DND-41 (cell line): ENCODE measurements at regions not wholly inside any gene's neighbourhood (a gene's known extent, or its start where the extent isn't known, plus 50 kb on each side); places are given as distances from the start of the nearest gene placed in this dataset.

ENCODE experiments used
- ATAC-seq: fragments of 200-7000 bp; cut with Tn5 transposase; 3 replicates; pipeline ENCODE4 v1.9.1; 2021; ENCODE audit warnings: low read depth; ENCODE audit not compliant: insufficient read depth
- DNase-seq: peaks from one replicate; pipeline ENCODE4 v3.0.0-alpha.2; 2020
- H2AFZ ChIP-seq: 2 replicates; pipeline ENCODE4 v1.6.0; 2012; ENCODE audit warnings: low read depth, low read length
- H3K27ac ChIP-seq: 2 replicates; pipeline ENCODE4 v1.5.1; 2012; ENCODE audit warnings: low read length, inconsistent platforms
- H3K27me3 ChIP-seq: fragments of 200-600 bp; sonication (generic); 2 replicates; pipeline ENCODE4 v1.6.0; 2012; ENCODE audit warnings: low read length, mild to moderate bottlenecking, inconsistent platforms; ENCODE audit not compliant: insufficient read depth, poor library complexity
- H3K36me3 ChIP-seq: 2 replicates; pipeline ENCODE4 v1.5.1; 2012; ENCODE audit warnings: low read length, inconsistent platforms; ENCODE audit not compliant: insufficient read depth
- H3K4me1 ChIP-seq: 2 replicates; pipeline ENCODE4 v1.5.1; 2012; ENCODE audit warnings: mild to moderate bottlenecking, low read length; ENCODE audit not compliant: insufficient read depth
- H3K4me2 ChIP-seq: 2 replicates; pipeline ENCODE4 v1.6.0; 2012; ENCODE audit warnings: mild to moderate bottlenecking, moderate library complexity, low read length, inconsistent platforms; ENCODE audit not compliant: insufficient read depth
- H3K4me3 ChIP-seq, 2 experiments: fragments of 200-600 bp in 1 of 2; shearing (Covaris generic) in 1 of 2; 2 replicates each; pipeline ENCODE4 v1.5.1; 2012 to 2016; ENCODE audit warnings: inconsistent platforms in 2 of 2, low read length in 2 of 2, mild to moderate bottlenecking in 2 of 2, low read depth in 1 of 2, moderate library complexity in 1 of 2
- H3K79me2 ChIP-seq: 2 replicates; pipeline ENCODE4 v1.6.0; 2012; ENCODE audit warnings: low read length, inconsistent platforms; ENCODE audit not compliant: insufficient read depth
- H3K9ac ChIP-seq: 2 replicates; pipeline ENCODE4 v1.6.0; 2012; ENCODE audit warnings: low read depth, mild to moderate bottlenecking, inconsistent platforms, low read length, moderate library complexity
- H3K9me3 ChIP-seq: 2 replicates; pipeline ENCODE4 v1.5.1; 2012; ENCODE audit warnings: low read length, moderate library complexity, mild to moderate bottlenecking, inconsistent platforms; ENCODE audit not compliant: insufficient read depth, severe bottlenecking
- H4K20me1 ChIP-seq: 2 replicates; pipeline ENCODE4 v1.6.0; 2012; ENCODE audit warnings: low read length; ENCODE audit not compliant: insufficient read depth
- CTCF ChIP-seq: IDR thresholded peaks from 2 replicates; pipeline ENCODE4 v1.5.1; 2012; ENCODE audit warnings: borderline replicate concordance, low read length, moderate library complexity, mild to moderate bottlenecking; ENCODE audit not compliant: poor library complexity, severe bottlenecking; ENCODE audit errors: extremely low read depth
- EZH2 ChIP-seq: IDR thresholded peaks from 3 replicates; pipeline ENCODE4 v1.6.1; 2012; ENCODE audit warnings: borderline replicate concordance, low read depth, mild to moderate bottlenecking, moderate library complexity, low read length, inconsistent platforms; ENCODE audit not compliant: severe bottlenecking

GRCh38 chr22:47674600-47674999 lies 912.1 kb downstream of the TBC1D22A start:
- no peaks in the 10 kb centered on the region for H3K9me3 ChIP-seq
- no peaks in the 10 kb centered on the region for H3K27me3 ChIP-seq
- no peak for DNase-seq
- no peaks in the 10 kb centered on the region for H3K4me1 ChIP-seq
- no peaks in the 10 kb centered on the region for H3K79me2 ChIP-seq
- H3K27ac ChIP-seq = no peak overlapping the region
- H4K20me1 ChIP-seq = no peaks in the 10 kb centered on the region
- H3K4me3 ChIP-seq = no peak overlapping the region
- H3K4me2 ChIP-seq = no peak overlapping the region
- H3K9ac ChIP-seq = no peak overlapping the region
- H3K36me3 ChIP-seq = no peaks in the 10 kb centered on the region
- ATAC-seq = no peak
- H2AFZ ChIP-seq = no peak overlapping the region
- TF ChIP-seq CTCF (no peak), EZH2 (no peak)

- ATAC-seq (no peak), DNase-seq (no peak)
- Histone ChIP-seq H3K27ac (no peak overlapping the region), H3K36me3 (no peaks in the 10 kb centered on the region), H3K4me2 (no peak overlapping the region), H3K9ac (no peak overlapping the region), H4K20me1 (no peaks in the 10 kb centered on the region), H3K27me3 (no peaks in the 10 kb centered on the region), H2AFZ (no peak overlapping the region), H3K9me3 (no peaks in the 10 kb centered on the region), H3K4me3 (no peak overlapping the region), H3K79me2 (no peaks in the 10 kb centered on the region), H3K4me1 (no peaks in the 10 kb centered on the region)
- no peak for TF ChIP-seq CTCF
- no peak for TF ChIP-seq EZH2
These were observed 911.1 kb downstream of the TBC1D22A start for GRCh38 chr22:47673557-47673956.

GRCh38 chr22:47672526-47672925 lies 910.1 kb downstream of the TBC1D22A start:
- no peak overlapping the region for H3K9ac ChIP-seq
- no peak for ATAC-seq
- no peak for DNase-seq
- no peak overlapping the region for H3K4me3 ChIP-seq
- H3K4me1 ChIP-seq = no peaks in the 10 kb centered on the region
- H3K9me3 ChIP-seq = no peaks in the 10 kb centered on the region
- H3K36me3 ChIP-seq = no peaks in the 10 kb centered on the region
- no peaks in the 10 kb centered on the region for H4K20me1 ChIP-seq
- no peak for TF ChIP-seq CTCF
- TF ChIP-seq EZH2 = no peak
- H3K27ac ChIP-seq = no peak overlapping the region
- H3K4me2 ChIP-seq = no peak overlapping the region
- no peaks in the 10 kb centered on the region for H3K27me3 ChIP-seq
- H2AFZ ChIP-seq = no peak overlapping the region
- H3K79me2 ChIP-seq = no peaks in the 10 kb centered on the region

GRCh38 chr22:47665151-47665550 lies 902.7 kb downstream of the TBC1D22A start:
- peaks cover 8% of the 10 kb centered on the region for H3K9me3 ChIP-seq

More at GRCh38 chr22:47665151-47665550, 902.7 kb downstream of the TBC1D22A start:
- no peaks in the 10 kb centered on the region for H3K4me1 ChIP-seq
- H3K4me2 ChIP-seq = no peak overlapping the region
- no peak overlapping the region for H2AFZ ChIP-seq
- no peaks in the 10 kb centered on the region for H3K36me3 ChIP-seq
- ATAC-seq (no peak), DNase-seq (no peak)
- no peak overlapping the region for H3K27ac ChIP-seq
- H3K4me3 ChIP-seq = no peak overlapping the region
- no peaks in the 10 kb centered on the region for H4K20me1 ChIP-seq
- no peak overlapping the region for H3K9ac ChIP-seq
- no peak for TF ChIP-seq EZH2
- no peaks in the 10 kb centered on the region for H3K27me3 ChIP-seq
- H3K79me2 ChIP-seq = no peaks in the 10 kb centered on the region
